ENCODE measurements at regions not wholly inside any gene's neighbourhood (a gene's known extent, or its start where the extent isn't known, plus 50 kb on each side); places are given as distances from the start of the nearest gene placed in this dataset.

GRCh38 chr12:93226361-93226760, 151.4 kb upstream of the NUDT4 start:
- Histone ChIP-seq H3K36me3 (ENCODE audit: control insufficient read depth, insufficient read depth, low read length) (no peaks in the 10 kb centered on the region), H3K27me3 (ENCODE audit: control insufficient read depth, insufficient read depth, low read length) (no peaks in the 10 kb centered on the region), H3K4me1 (ENCODE audit: control insufficient read depth, extremely low read depth, insufficient read depth, low read length) (peaks cover 6% of the 10 kb centered on the region), H3K4me3 (replicated peaks in 1 of 4; ENCODE audit: control extremely low read depth in 1 of 4, insufficient read depth in 1 of 4, low read depth in 3 of 4, low read length in 4 of 4) (no peak overlapping the region), H3K27ac (ENCODE audit: insufficient read depth, low read length) (no peak overlapping the region), H3K4me2 (ENCODE audit: extremely low read depth, insufficient read depth, low read length) (no peak overlapping the region), H3K79me2 (ENCODE audit: control insufficient read depth, insufficient read depth, low read length) (no peaks in the 10 kb centered on the region), H3K9me3 (ENCODE audit: control insufficient read depth, insufficient read depth, low read depth, low read length) (no peaks in the 10 kb centered on the region), H3K9ac (ENCODE audit: insufficient read depth, low read length) (no peak overlapping the region), H4K20me1 (ENCODE audit: control insufficient read depth, extremely low read depth, insufficient read depth, low read length) (no peaks in the 10 kb centered on the region), H2AFZ (ENCODE audit: low read length) (no peak overlapping the region)
- TF ChIP-seq EZH2 (IDR thresholded peaks at IDR 0.05; ENCODE audit: low read length, missing control alignments) (no peak), CTCF (conservative IDR thresholded peaks at IDR 0.05 in 1 of 2, IDR thresholded peaks at IDR 0.05 in 1 of 2; ENCODE audit: low read depth in 1 of 2, low read length in 2 of 2) (no peak)
- no peak for DNase-seq (ENCODE audit: low read depth in 2 of 2)

- Histone ChIP-seq H4K20me1 (ENCODE audit: control insufficient read depth, extremely low read depth, insufficient read depth, low read length) (no peaks in the 10 kb centered on the region), H3K4me1 (ENCODE audit: control insufficient read depth, extremely low read depth, insufficient read depth, low read length) (peaks cover 6% of the 10 kb centered on the region), H3K27me3 (ENCODE audit: control insufficient read depth, insufficient read depth, low read length) (no peaks in the 10 kb centered on the region), H3K36me3 (ENCODE audit: control insufficient read depth, insufficient read depth, low read length) (no peaks in the 10 kb centered on the region), H3K9me3 (ENCODE audit: control insufficient read depth, insufficient read depth, low read depth, low read length) (no peaks in the 10 kb centered on the region), H3K79me2 (ENCODE audit: control insufficient read depth, insufficient read depth, low read length) (no peaks in the 10 kb centered on the region), H3K27ac (ENCODE audit: insufficient read depth, low read length) (peak overlapping the region; percentile 66), H3K9ac (ENCODE audit: insufficient read depth, low read length) (no peak overlapping the region), H3K4me3 (replicated peaks in 1 of 4; ENCODE audit: control extremely low read depth in 1 of 4, insufficient read depth in 1 of 4, low read depth in 3 of 4, low read length in 4 of 4) (no peak overlapping the region), H2AFZ (ENCODE audit: low read length) (no peak overlapping the region), H3K4me2 (ENCODE audit: extremely low read depth, insufficient read depth, low read length) (no peak overlapping the region)
- TF ChIP-seq EZH2 (IDR thresholded peaks at IDR 0.05; ENCODE audit: low read length, missing control alignments): no peak
- TF ChIP-seq CTCF (conservative IDR thresholded peaks at IDR 0.05 in 1 of 2, IDR thresholded peaks at IDR 0.05 in 1 of 2; ENCODE audit: low read depth in 1 of 2, low read length in 2 of 2): no peak
- peak; percentile 92 to 98 for DNase-seq (ENCODE audit: low read depth in 2 of 2)
Measured at GRCh38 chr12:93229494-93230325, 148.0 kb upstream of the NUDT4 start.

GRCh38 chr12:93230326-93230720, 147.4 kb upstream of the NUDT4 start:
- no peak for TF ChIP-seq CTCF (conservative IDR thresholded peaks at IDR 0.05 in 1 of 2, IDR thresholded peaks at IDR 0.05 in 1 of 2; ENCODE audit: low read depth in 1 of 2, low read length in 2 of 2)
- TF ChIP-seq EZH2 (IDR thresholded peaks at IDR 0.05; ENCODE audit: low read length, missing control alignments): no peak
- Histone ChIP-seq H3K9me3 (ENCODE audit: control insufficient read depth, insufficient read depth, low read depth, low read length) (no peaks in the 10 kb centered on the region), H3K4me3 (replicated peaks in 1 of 4; ENCODE audit: control extremely low read depth in 1 of 4, insufficient read depth in 1 of 4, low read depth in 3 of 4, low read length in 4 of 4) (no peak overlapping the region), H3K27ac (ENCODE audit: insufficient read depth, low read length) (peak overlapping the region; percentile 66), H3K79me2 (ENCODE audit: control insufficient read depth, insufficient read depth, low read length) (no peaks in the 10 kb centered on the region), H3K9ac (ENCODE audit: insufficient read depth, low read length) (no peak overlapping the region), H3K27me3 (ENCODE audit: control insufficient read depth, insufficient read depth, low read length) (no peaks in the 10 kb centered on the region), H2AFZ (ENCODE audit: low read length) (peak overlapping the region; percentile 24), H3K4me2 (ENCODE audit: extremely low read depth, insufficient read depth, low read length) (no peak overlapping the region), H3K4me1 (ENCODE audit: control insufficient read depth, extremely low read depth, insufficient read depth, low read length) (peaks cover 6% of the 10 kb centered on the region), H3K36me3 (ENCODE audit: control insufficient read depth, insufficient read depth, low read length) (no peaks in the 10 kb centered on the region), H4K20me1 (ENCODE audit: control insufficient read depth, extremely low read depth, insufficient read depth, low read length) (no peaks in the 10 kb centered on the region)
- DNase-seq (ENCODE audit: low read depth in 2 of 2): peak in 1 of 2 donors; percentile 18
